Stomach (tissue), 8 donors: ENCODE measurements at regions not wholly inside any gene's neighbourhood (a gene's known extent, or its start where the extent isn't known, plus 50 kb on each side); places are given as distances from the start of the nearest gene placed in this dataset.

ENCODE experiments used
- DNase-seq, 2 donors: peaks; one replicate each; pipeline versions ENCODE4 v3.0.0 to v3.0.0-alpha.2; 2013 to 2019
- H3K27ac ChIP-seq, 5 donors: fragments of 200-600 bp in 4 of 5; sonication (generic) in 4 of 5; one replicate each; pipeline ENCODE4 v1.5.1; 2013 to 2019; ENCODE audit warnings: mild to moderate bottlenecking in 1 of 5, moderate library complexity in 1 of 5
- H3K27me3 ChIP-seq, 3 donors: fragments of 200-600 bp; sonication (generic); one replicate each; pipeline ENCODE4 v1.5.1; 2017 to 2019; ENCODE audit warnings: mixed run types in 1 of 3
- H3K36me3 ChIP-seq, 4 donors: fragments of 200-600 bp; sonication (generic); 1 replicate in 3 of 4; 2 replicates in 1 of 4; pipeline ENCODE4 v1.5.1; 2016 to 2019
- H3K4me1 ChIP-seq, 4 donors: fragments of 200-600 bp; sonication (generic); one replicate each; pipeline ENCODE4 v1.5.1; 2016 to 2019
- H3K4me3 ChIP-seq, 4 donors: fragments of 200-600 bp; sonication (generic) in 3 of 4; one replicate each; pipeline ENCODE4 v1.5.1; 2016 to 2019; ENCODE audit warnings: mild to moderate bottlenecking in 1 of 4
- H3K9me3 ChIP-seq, 4 donors: fragments of 200-600 bp; sonication (generic); one replicate each; pipeline ENCODE4 v1.5.1; 2016 to 2019
- EP300 ChIP-seq: sonication (generic); formaldehyde crosslinking; IDR thresholded peaks from one replicate; pipeline ENCODE4 v1.6.1; 2017; ENCODE audit warnings: antibody characterized with exemption
- POLR2A ChIP-seq, 4 donors: fragments of 450-650 bp; IDR thresholded peaks; one replicate each; pipeline ENCODE4 v1.6.1; 2016; ENCODE audit warnings: antibody characterized with exemption in 4 of 4, control low read depth in 2 of 4, mild to moderate bottlenecking in 1 of 4, moderate library complexity in 1 of 4
- POLR2AphosphoS5 ChIP-seq, 3 donors: sonication (generic); formaldehyde crosslinking; IDR thresholded peaks; one replicate each; pipeline ENCODE4 v1.6.1; 2016; ENCODE audit warnings: antibody characterized with exemption in 3 of 3
- WGBS, 5 donors: extraction: QIAGEN DNeasy Blood & Tissue Kit in 3 of 5; methylation state at CpG; one replicate each; pipeline versions ENCODE4 v1.1.5 to v1.1.7; 2013 to 2018; 5-methylcytosine and 5-hydroxymethylcytosine counted together
- intact Hi-C: fragments of 100-400 bp; cut with DNase I; formaldehyde crosslinking; loops from one replicate; pipeline ENCODE4 v1.15.1; 2023; ENCODE audit warnings: low total_unique reads
- TF ChIP-seq, protein P1 (sequence below), 7 experiments: fragments of 450-650 bp in 4 of 7; fragments of 200-600 bp in 3 of 7; sonication (generic) in 3 of 7; IDR thresholded peaks; one replicate each; pipeline ENCODE4 v1.5.1; 2016 to 2019; ENCODE audit warnings: antibody characterized with exemption in 7 of 7, control low read depth in 2 of 7, mild to moderate bottlenecking in 1 of 7
- donor health status: healthy with polysubstance abuse.
- donor health status: Bipolar disorder and iron deficiency.
- donor health status: healthy.

DNA sequence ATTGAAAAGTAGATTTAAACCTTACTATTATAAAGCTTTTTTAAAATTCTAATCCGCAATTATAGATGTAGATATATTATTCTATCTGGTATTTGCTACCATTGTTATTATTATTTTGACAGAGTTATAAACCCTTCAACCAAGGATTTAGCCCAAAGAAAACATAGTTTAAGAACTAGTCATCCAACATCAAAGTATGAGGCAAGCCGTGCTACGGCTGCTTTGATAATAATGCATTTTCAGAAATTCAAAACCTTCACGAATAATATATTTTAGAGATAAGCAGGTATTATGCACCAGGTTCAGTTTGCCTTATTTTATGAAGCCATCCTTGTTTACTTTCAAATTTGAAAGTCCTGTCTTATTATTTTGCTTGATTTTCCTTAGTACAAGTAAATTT lies 1501.7 kb downstream of the RAPGEF2 start:
- Histone ChIP-seq H3K36me3 (no peaks in the 10 kb centered on the region), H3K27ac (no peak overlapping the region), H3K9me3 (peaks cover 0 to 5% (median 0%) of the 10 kb centered on the region in 4 donors), H3K4me3 (no peak overlapping the region), H3K4me1 (no peaks in the 10 kb centered on the region), H3K27me3 (no peaks in the 10 kb centered on the region)
- DNase-seq = no peak
- WGBS, 5 donors = 70 to 88% (median 85%) methylated on average over 4 of the region's 4 CpGs
- intact Hi-C loops = no loop called here
- TF ChIP-seq POLR2A (IDR thresholded peaks at IDR 0.05) (no peak), EP300 (no peak), POLR2AphosphoS5 (IDR thresholded peaks at IDR 0.05) (no peak)

DNA sequence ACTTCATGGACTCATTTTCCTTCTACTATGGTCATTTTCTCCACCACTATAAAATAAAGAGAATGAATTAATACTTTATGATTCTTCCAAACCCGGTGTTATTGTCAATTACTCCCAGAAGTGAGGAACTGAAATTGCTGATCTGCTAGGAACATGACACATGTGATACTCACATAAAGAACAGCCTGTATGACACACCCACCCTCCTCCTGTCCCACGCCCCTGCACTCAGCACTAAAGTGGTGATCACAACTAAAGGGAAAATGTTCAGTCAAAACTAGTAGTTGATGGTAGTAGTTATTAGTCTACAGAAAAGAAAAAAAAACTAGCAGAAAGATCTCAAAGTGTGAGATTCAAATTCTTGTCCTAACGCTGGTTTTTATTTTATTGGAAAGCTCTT lies 1508.3 kb downstream of the RAPGEF2 start:
- Histone ChIP-seq H3K36me3 (no peaks in the 10 kb centered on the region), H3K4me3 (no peak overlapping the region), H3K27ac (no peak overlapping the region), H3K9me3 (peaks cover 0 to 5% (median 0%) of the 10 kb centered on the region in 4 donors), H3K4me1 (no peaks in the 10 kb centered on the region), H3K27me3 (no peaks in the 10 kb centered on the region)
- intact Hi-C loops = no loop called here
- no peak for TF ChIP-seq POLR2A (IDR thresholded peaks at IDR 0.05)
- TF ChIP-seq, protein P1, sequence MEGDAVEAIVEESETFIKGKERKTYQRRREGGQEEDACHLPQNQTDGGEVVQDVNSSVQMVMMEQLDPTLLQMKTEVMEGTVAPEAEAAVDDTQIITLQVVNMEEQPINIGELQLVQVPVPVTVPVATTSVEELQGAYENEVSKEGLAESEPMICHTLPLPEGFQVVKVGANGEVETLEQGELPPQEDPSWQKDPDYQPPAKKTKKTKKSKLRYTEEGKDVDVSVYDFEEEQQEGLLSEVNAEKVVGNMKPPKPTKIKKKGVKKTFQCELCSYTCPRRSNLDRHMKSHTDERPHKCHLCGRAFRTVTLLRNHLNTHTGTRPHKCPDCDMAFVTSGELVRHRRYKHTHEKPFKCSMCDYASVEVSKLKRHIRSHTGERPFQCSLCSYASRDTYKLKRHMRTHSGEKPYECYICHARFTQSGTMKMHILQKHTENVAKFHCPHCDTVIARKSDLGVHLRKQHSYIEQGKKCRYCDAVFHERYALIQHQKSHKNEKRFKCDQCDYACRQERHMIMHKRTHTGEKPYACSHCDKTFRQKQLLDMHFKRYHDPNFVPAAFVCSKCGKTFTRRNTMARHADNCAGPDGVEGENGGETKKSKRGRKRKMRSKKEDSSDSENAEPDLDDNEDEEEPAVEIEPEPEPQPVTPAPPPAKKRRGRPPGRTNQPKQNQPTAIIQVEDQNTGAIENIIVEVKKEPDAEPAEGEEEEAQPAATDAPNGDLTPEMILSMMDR (IDR thresholded peaks at IDR 0.05) = no peak
- no peak for TF ChIP-seq POLR2AphosphoS5 (IDR thresholded peaks at IDR 0.05)
- TF ChIP-seq EP300 = no peak
- 68 to 85% (median 73%) methylated on average over 3 of the region's 3 CpGs for WGBS, 5 donors
- DNase-seq = no peak

DNA sequence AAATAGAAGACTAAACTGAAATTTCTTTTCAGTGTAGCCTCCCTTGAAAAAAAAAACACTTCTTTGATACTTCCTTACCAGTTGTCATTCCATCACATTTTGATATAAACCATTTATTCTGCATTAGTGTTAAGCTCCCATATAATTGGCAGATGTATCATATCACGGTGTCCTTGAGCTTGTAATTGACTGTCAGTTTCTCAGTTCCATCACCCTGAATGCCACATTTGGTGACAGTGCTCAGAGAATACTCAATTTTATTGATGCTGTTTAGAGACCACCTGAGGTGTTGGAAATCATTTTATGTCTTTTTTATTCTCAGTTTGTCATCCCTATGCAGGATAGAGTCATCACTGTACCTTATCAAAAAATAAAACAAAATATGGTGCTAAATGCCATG lies 1528.2 kb downstream of the RAPGEF2 start:
- no peaks in the 10 kb centered on the region for H3K27me3 ChIP-seq
- peaks cover 0 to 23% (median 16%) of the 10 kb centered on the region in 4 donors for H3K9me3 ChIP-seq
- no peak overlapping the region for H3K27ac ChIP-seq
- intact Hi-C loops = no loop called here
- no peak overlapping the region for H3K4me3 ChIP-seq
- no peak for TF ChIP-seq POLR2AphosphoS5 (IDR thresholded peaks at IDR 0.05)
- TF ChIP-seq, protein P1 (IDR thresholded peaks at IDR 0.05) = no peak
- TF ChIP-seq EP300 = no peak
- TF ChIP-seq POLR2A (IDR thresholded peaks at IDR 0.05) = no peak
- no peaks in the 10 kb centered on the region for H3K36me3 ChIP-seq
- 55 to 88% (median 78%) methylated on average over 1 of the region's 1 CpG for WGBS, 5 donors
- no peak for DNase-seq
- no peaks in the 10 kb centered on the region for H3K4me1 ChIP-seq

DNA sequence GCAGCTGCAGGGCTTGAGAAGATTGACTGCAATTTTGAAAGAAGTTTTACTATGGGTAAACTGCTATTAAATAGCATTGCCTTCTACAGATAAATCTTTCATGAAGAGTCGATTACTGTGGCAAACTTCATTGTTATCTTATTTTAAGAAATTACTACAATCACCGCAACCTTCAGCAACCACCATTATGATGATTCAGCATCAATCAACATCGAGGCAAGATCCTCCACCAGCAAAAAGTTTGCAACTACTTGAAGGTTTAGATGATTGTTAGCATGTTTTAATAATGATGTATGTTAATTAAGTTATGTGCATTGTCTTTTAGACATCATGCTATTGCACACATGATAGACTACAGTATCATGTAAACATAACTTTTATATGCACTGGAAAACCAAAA lies 1511.0 kb downstream of the FSTL5 start:
- no peak overlapping the region for H3K4me3 ChIP-seq
- intact Hi-C loops = no loop called here
- no peaks in the 10 kb centered on the region for H3K36me3 ChIP-seq
- peaks cover 0 to 9% (median 0%) of the 10 kb centered on the region in 4 donors for H3K9me3 ChIP-seq
- DNase-seq = no peak
- 78 to 91% (median 86%) methylated on average over 3 of the region's 3 CpGs for WGBS, 5 donors
- H3K27ac ChIP-seq = no peak overlapping the region
- TF ChIP-seq, protein P1 (IDR thresholded peaks at IDR 0.05) = no peak
- no peak for TF ChIP-seq POLR2A (IDR thresholded peaks at IDR 0.05)
- TF ChIP-seq POLR2AphosphoS5 (IDR thresholded peaks at IDR 0.05) = no peak
- TF ChIP-seq EP300 = no peak
- no peaks in the 10 kb centered on the region for H3K4me1 ChIP-seq
- H3K27me3 ChIP-seq = no peaks in the 10 kb centered on the region

DNA sequence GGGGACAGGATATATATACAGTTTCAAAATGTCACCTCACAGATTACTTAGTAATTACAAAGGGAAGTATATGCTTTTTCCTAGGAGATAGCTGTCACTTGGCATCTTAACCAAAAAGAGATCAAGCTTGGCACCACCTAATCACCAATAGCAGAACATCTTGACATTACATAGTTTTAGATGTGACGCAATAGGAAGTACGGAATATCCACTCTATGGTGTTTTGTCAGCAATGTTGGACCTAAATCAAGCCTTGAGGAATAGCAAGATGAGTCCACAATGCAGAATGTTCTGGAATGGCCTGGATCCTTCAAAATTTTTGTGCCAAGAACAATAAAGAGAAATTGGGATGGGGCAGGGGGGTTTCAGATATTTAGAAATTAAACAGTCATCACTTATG lies 1488.2 kb downstream of the FSTL5 start:
- Histone ChIP-seq H3K27ac (no peak overlapping the region), H3K36me3 (no peaks in the 10 kb centered on the region), H3K4me3 (no peak overlapping the region), H3K27me3 (no peaks in the 10 kb centered on the region), H3K4me1 (no peaks in the 10 kb centered on the region), H3K9me3 (no peaks in the 10 kb centered on the region)
- intact Hi-C loops = no loop called here
- WGBS, 5 donors = 92 to 98% (median 95%) methylated on average over 2 of the region's 2 CpGs
- DNase-seq = no peak
- TF ChIP-seq, protein P1 (IDR thresholded peaks at IDR 0.05) = no peak
- TF ChIP-seq POLR2A (IDR thresholded peaks at IDR 0.05) = no peak
- no peak for TF ChIP-seq POLR2AphosphoS5 (IDR thresholded peaks at IDR 0.05)
- no peak for TF ChIP-seq EP300
